HL-60 (cell line): ENCODE measurements at regions not wholly inside any gene's neighbourhood (a gene's known extent, or its start where the extent isn't known, plus 50 kb on each side); places are given as distances from the start of the nearest gene placed in this dataset.

ENCODE experiments used
- POLR2AphosphoS5 ChIP-seq: IDR thresholded peaks from 2 replicates; pipeline ENCODE4 v1.6.1; 2012; ENCODE audit warnings: low read depth
- TF ChIP-seq, protein P1 (sequence below): IDR thresholded peaks from one replicate; pipeline ENCODE4 v1.5.1; 2011; ENCODE audit warnings: low read length, control low read depth, inconsistent platforms; ENCODE audit not compliant: insufficient read depth

DNA sequence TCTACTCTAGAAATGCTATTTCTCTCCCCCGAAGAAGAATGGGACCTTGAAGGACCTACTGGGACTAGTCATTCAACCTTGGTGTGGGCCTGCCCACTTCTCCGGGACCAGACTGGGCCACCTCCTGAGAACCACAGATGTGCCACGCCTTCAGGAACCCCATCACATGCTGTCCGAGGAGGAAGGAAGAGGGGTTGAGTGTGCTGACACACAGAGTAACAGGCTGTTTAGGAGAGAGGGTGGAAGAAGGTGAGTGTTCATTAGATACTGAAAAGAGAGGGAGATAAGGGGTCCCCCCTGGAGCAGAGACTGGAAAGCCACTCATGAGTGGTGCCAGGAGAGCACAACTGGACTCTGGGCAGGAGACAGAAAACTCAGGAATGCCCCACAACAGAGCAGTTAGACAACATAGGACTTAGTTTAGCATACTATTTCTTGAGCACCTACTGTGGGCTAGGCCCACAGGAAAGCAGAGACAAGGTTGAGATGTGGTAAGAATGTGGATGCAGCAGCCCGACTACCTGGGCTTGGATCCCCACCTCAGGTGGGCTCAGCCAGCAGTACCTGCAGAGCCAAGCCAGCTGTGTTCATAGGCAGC, 286.4 kb upstream of the NCKAP5 start:
- no peak for TF ChIP-seq POLR2AphosphoS5
- TF ChIP-seq, protein P1, sequence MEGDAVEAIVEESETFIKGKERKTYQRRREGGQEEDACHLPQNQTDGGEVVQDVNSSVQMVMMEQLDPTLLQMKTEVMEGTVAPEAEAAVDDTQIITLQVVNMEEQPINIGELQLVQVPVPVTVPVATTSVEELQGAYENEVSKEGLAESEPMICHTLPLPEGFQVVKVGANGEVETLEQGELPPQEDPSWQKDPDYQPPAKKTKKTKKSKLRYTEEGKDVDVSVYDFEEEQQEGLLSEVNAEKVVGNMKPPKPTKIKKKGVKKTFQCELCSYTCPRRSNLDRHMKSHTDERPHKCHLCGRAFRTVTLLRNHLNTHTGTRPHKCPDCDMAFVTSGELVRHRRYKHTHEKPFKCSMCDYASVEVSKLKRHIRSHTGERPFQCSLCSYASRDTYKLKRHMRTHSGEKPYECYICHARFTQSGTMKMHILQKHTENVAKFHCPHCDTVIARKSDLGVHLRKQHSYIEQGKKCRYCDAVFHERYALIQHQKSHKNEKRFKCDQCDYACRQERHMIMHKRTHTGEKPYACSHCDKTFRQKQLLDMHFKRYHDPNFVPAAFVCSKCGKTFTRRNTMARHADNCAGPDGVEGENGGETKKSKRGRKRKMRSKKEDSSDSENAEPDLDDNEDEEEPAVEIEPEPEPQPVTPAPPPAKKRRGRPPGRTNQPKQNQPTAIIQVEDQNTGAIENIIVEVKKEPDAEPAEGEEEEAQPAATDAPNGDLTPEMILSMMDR, result no peak
